ENCODE measurements at regions not wholly inside any gene's neighbourhood (a gene's known extent, or its start where the extent isn't known, plus 50 kb on each side); places are given as distances from the start of the nearest gene placed in this dataset.

GRCh38 chr9:106443520-106443919, 419.4 kb upstream of the ZNF462 start:
- TF ChIP-seq CTCF (IDR thresholded peaks at IDR 0.05; ENCODE audit: extremely low read depth in 1 of 2, insufficient read depth in 1 of 2, low read depth in 1 of 2, low read length in 2 of 2) (no peak), POLR2AphosphoS5 (IDR thresholded peaks at IDR 0.05; ENCODE audit: insufficient read depth, low read depth, low read length) (no peak), POLR2A (IDR thresholded peaks at IDR 0.05; ENCODE audit: low read depth, low read length) (no peak), EZH2 (IDR thresholded peaks at IDR 0.05; ENCODE audit: borderline replicate concordance, low read depth, low read length, severe bottlenecking) (no peak), MYC (IDR thresholded peaks at IDR 0.05; ENCODE audit: low read depth, low read length) (no peak), GATA2 (IDR thresholded peaks at IDR 0.05; ENCODE audit: insufficient read depth, insufficient read length, low read depth, low read length) (no peak), JUN (IDR thresholded peaks at IDR 0.05; ENCODE audit: borderline replicate concordance, insufficient read depth, insufficient read length, low read depth) (no peak), FOS (IDR thresholded peaks at IDR 0.05; ENCODE audit: borderline replicate concordance, insufficient read depth, low read length) (no peak), MAX (IDR thresholded peaks at IDR 0.05; ENCODE audit: insufficient read depth, insufficient read length) (no peak)
